Thyroid gland (tissue), 4 donors: ENCODE measurements at regions not wholly inside any gene's neighbourhood (a gene's known extent, or its start where the extent isn't known, plus 50 kb on each side); places are given as distances from the start of the nearest gene placed in this dataset.

ENCODE experiments used
- DNase-seq, 2 donors: peaks; one replicate each; pipeline ENCODE4 v3.0.0-alpha.2; 2019
- H3K27ac ChIP-seq, 3 donors: fragments of 200-600 bp; sonication (generic); 1 replicate in 2 of 3; 2 replicates in 1 of 3; pipeline ENCODE4 v1.5.1; 2016 to 2019; ENCODE audit warnings: mild to moderate bottlenecking in 1 of 3, moderate library complexity in 1 of 3
- H3K27me3 ChIP-seq: fragments of 200-600 bp; sonication (generic); one replicate; pipeline ENCODE4 v1.5.1; 2019
- H3K36me3 ChIP-seq, 2 donors: fragments of 200-600 bp; sonication (generic); one replicate each; pipeline ENCODE4 v1.5.1; 2016 to 2019
- H3K4me1 ChIP-seq, 2 donors: fragments of 200-600 bp; sonication (generic); one replicate each; pipeline ENCODE4 v1.5.1; 2017 to 2019
- H3K4me3 ChIP-seq, 3 donors: fragments of 200-600 bp; sonication (generic); replicated peaks in 1 of 3; 1 replicate in 2 of 3; 2 replicates in 1 of 3; pipeline ENCODE4 v1.5.1; 2016; ENCODE audit warnings: mild to moderate bottlenecking in 1 of 3
- H3K9me3 ChIP-seq: fragments of 200-600 bp; sonication (generic); one replicate; pipeline ENCODE4 v1.5.1; 2017
- CTCF ChIP-seq, 6 experiments: fragments of 200-600 bp in 3 of 6; fragments of 450-650 bp in 3 of 6; sonication (generic) in 3 of 6; IDR thresholded peaks; one replicate each; pipeline ENCODE4 v1.5.1; 2016 to 2019; ENCODE audit warnings: antibody characterized with exemption in 6 of 6, mild to moderate bottlenecking in 2 of 6, inconsistent platforms in 1 of 6, moderate library complexity in 1 of 6
- POLR2A ChIP-seq, 2 donors: fragments of 450-650 bp; IDR thresholded peaks; one replicate each; pipeline ENCODE4 v1.6.1; 2017; ENCODE audit warnings: antibody characterized with exemption in 2 of 2, mild to moderate bottlenecking in 2 of 2, moderate library complexity in 1 of 2
- WGBS, 2 donors: methylation state at CpG; one replicate each; pipeline ENCODE4 v1.1.5; 2017; 5-methylcytosine and 5-hydroxymethylcytosine counted together
- intact Hi-C: fragments of 100-400 bp; cut with DNase I; formaldehyde crosslinking; loops from one replicate; pipeline ENCODE4 v1.15.1; 2023

DNA sequence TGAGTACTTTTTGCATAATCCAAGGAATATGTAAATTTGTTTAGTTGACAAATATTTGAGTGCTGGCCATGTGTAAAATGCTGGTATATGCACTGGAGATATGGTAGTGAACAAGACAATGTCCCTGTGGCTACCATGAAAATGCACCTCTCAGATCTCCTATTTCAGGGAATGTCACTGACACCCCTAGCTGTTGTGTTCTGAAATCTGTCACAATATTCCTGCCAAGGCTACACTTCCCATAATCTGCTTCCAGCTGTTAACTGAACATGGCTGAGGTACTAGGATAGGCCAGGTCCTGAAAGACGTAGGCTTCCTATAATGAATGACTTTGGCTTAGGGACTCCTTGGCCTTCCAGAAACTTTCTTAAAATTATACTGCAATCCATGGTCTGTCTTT is 197.8 kb downstream of the ZNF648 start:
- Histone ChIP-seq H3K4me1 (no peaks in the 10 kb centered on the region), H3K36me3 (no peaks in the 10 kb centered on the region), H3K4me3 (no peak overlapping the region), H3K27ac (no peak overlapping the region), H3K9me3 (no peaks in the 10 kb centered on the region), H3K27me3 (no peaks in the 10 kb centered on the region)
- WGBS, 2 donors, result 83 to 87% methylated on average over 1 of the region's 1 CpG
- intact Hi-C loops, result no loop called here
- no peak for TF ChIP-seq POLR2A (IDR thresholded peaks at IDR 0.05)
- no peak for TF ChIP-seq CTCF (IDR thresholded peaks at IDR 0.05)
- no peak for DNase-seq

DNA sequence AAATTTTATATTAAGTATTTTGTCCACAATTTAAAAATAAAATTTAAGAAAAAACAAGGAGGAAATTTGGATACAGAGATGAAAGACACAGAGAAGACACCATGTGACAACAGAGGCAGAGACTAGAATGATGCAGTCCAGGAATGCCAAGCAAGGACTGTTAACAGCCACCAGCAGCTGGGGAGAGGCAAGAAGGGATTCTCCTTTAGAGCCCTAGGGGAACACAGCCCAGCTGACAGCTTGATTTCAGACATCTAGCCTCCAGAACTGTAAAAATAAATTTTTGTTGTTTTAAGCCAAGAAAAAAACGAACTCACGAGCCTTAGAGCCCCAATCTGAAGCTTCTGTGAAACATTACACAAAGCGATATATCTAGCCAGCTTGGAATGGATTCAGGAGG is 198.5 kb downstream of the ZNF648 start:
- no peaks in the 10 kb centered on the region for H3K27me3 ChIP-seq
- no peak for DNase-seq
- intact Hi-C loops, result no loop called here
- WGBS, 2 donors, result 38% methylated on average over 3 of the region's 3 CpGs
- no peak overlapping the region for H3K27ac ChIP-seq
- no peaks in the 10 kb centered on the region for H3K36me3 ChIP-seq
- no peaks in the 10 kb centered on the region for H3K9me3 ChIP-seq
- no peak overlapping the region for H3K4me3 ChIP-seq
- no peak for TF ChIP-seq CTCF (IDR thresholded peaks at IDR 0.05)
- TF ChIP-seq POLR2A (IDR thresholded peaks at IDR 0.05), result no peak
- no peaks in the 10 kb centered on the region for H3K4me1 ChIP-seq

DNA sequence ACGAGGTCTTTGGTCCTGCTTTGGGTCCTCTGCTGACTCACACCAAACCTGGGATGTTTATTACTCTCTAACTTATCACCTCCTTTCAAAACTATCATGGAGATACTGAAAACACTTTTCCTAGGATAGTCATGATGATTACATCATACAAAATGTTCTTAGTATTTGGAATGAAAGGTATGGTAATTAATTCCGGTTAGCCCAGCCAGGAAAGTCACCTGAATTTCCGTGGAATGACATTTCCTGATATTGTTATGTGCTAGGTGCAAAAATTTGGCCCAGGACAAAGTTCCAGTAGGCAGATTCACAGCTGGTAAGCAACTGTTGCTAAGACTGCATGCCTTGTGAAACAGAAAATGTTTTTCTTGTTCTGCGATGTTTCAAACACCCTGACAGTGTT is 203.4 kb downstream of the ZNF648 start:
- DNase-seq, result no peak
- Histone ChIP-seq H3K27ac (no peak overlapping the region), H3K4me3 (no peak overlapping the region), H3K36me3 (no peaks in the 10 kb centered on the region), H3K9me3 (no peaks in the 10 kb centered on the region), H3K27me3 (no peaks in the 10 kb centered on the region), H3K4me1 (no peaks in the 10 kb centered on the region)
- TF ChIP-seq CTCF (IDR thresholded peaks at IDR 0.05), result no peak
- no peak for TF ChIP-seq POLR2A (IDR thresholded peaks at IDR 0.05)
- 80 to 81% methylated on average over 4 of the region's 4 CpGs for WGBS, 2 donors
- intact Hi-C loops, result no loop called here
